Stimulated activated CD4-positive, alpha-beta T cell treated with anti-CD3 and anti-CD28 coated beads, Interleukin-2, amount 100 ng/mL, for 24 hours (primary cell): ENCODE measurements at regions not wholly inside any gene's neighbourhood (a gene's known extent, or its start where the extent isn't known, plus 50 kb on each side); places are given as distances from the start of the nearest gene placed in this dataset.
"Not testable (repeated sequence)": the region's sequence is repeated elsewhere in the genome, so short reads cannot be mapped to it uniquely, and the experiment has no call there.

Source experiments
- DNase-seq, 2 donors: peaks; one replicate each; pipeline ENCODE4 v3.0.0-alpha.2; 2020

- not testable (repeated sequence) for DNase-seq
These were observed 94.3 kb downstream of the KCNJ12 start for GRCh38 chr17:21470422-21470821.

GRCh38 chr17:21470861-21471260 lies 94.7 kb downstream of the KCNJ12 start:
- no peak for DNase-seq

DNA sequence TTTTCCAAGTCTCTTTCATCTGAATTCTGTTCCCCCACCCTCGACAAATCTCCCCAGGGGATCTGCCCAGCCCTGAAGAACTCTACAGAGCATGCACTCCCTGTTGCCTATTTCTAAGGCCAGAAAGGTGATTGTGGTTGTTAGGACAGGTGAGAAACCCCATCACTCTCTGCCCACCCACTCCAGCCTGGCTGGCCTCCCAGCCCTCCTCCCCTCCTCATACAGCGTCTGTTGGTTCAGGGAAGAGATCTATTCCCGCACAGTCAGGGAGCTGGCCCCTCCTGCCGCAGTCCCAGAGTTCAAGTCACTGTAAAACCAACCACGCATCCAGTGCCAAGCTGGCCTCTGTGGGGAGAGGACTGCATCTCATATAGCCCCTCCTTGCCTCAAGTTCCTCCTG lies 98.7 kb downstream of the KCNJ12 start:
- no peak for DNase-seq

- no peak for DNase-seq
These were observed 99.4 kb downstream of the KCNJ12 start for GRCh38 chr17:21475571-21475970.

- no peak for DNase-seq
These were observed 100.7 kb downstream of the KCNJ12 start for GRCh38 chr17:21476867-21477266.

- DNase-seq = no peak
These were observed 106.2 kb downstream of the KCNJ12 start for GRCh38 chr17:21482189-21482865.

- DNase-seq = not testable (repeated sequence)
These were observed 111.9 kb downstream of the KCNJ12 start for GRCh38 chr17:21488043-21488442.

- DNase-seq = no peak
These were observed 117.8 kb downstream of the KCNJ12 start for GRCh38 chr17:21493993-21494392.

DNA sequence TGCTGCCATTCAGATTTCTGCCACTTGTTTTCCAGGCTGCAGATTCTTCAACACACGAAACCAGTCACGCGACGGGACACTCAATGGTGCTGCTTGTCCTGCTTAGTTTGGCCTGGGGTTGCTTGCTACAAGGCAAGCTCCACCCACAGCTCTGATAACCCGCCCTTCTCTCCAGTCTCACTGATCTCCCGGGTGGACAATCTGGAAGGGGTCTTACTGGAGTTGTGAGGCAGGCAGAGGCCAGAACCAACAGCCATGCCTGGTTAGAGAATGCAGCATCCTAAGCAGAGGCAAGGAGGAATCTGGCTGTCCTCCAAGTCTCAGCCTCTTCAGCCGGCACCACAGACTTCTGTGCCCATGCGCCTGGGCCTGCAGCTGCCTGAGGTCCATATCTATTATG lies 119.1 kb downstream of the KCNJ12 start:
- no peak for DNase-seq

DNA sequence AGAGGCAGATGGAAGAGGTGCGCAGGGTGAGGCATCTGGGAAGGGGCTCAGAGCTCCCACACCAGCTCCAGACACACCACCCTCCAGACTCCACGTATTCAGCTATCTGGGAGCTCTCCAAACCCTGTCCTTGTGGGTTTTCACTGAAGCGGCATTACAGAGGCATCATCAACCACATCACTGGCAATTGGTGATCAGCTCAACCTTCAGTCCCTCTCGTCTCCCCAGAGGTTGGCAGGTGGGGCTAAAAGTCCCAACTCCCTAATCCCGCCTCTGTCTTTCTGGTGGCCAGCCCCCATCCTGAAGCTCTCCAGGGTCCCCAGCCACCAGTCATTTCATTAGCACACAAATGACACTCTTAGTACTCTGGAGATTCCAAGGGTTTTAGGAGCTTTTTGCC lies 123.9 kb downstream of the KCNJ12 start:
- DNase-seq = no peak

DNA sequence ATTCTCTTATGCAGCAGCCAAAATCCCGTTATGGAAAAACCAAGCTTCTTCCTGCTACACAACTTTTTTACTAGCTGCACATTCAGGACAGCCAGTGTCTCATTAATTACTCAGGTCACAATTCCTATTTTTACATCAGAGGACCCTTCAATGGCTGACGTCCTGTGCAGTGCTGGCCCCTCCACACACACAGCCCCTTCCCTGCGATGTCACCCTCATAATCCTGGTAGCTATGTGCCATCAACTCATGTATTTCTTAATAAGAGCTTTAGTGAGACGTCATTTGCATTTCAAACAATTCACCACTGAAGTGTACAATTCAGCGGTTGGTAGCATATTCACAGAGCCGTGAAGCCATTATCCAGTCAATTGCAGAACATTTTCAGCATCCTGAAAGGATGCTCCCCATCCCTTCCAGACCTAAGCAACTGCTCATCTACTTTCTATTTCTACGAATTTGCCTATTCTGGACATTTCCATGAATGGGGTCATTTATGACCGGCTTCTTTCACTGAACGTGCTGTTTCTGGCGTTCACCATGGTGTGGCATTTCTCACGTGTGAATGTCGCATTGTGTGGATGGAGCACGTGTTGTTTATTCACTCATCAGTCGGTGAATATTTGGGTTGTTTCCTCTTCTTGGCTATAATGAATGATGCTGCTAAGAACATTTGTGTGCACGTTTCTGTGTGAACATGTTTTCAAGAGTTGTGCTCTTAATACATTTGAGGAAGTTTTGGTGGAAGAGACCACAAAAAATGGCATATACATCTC lies 126.0 kb downstream of the KCNJ12 start:
- not testable (repeated sequence) for DNase-seq

GRCh38 chr17:21505819-21506815 lies 130.0 kb downstream of the KCNJ12 start:
- DNase-seq = no peak

GRCh38 chr17:21507806-21508205 lies 131.6 kb downstream of the KCNJ12 start:
- not testable (repeated sequence) for DNase-seq

- DNase-seq = no peak
These were observed 132.1 kb downstream of the KCNJ12 start for GRCh38 chr17:21508211-21508610.

- not testable (repeated sequence) for DNase-seq
These were observed 133.2 kb downstream of the KCNJ12 start for GRCh38 chr17:21509356-21509755.

GRCh38 chr17:21510686-21511362 lies 134.7 kb downstream of the KCNJ12 start:
- no peak for DNase-seq

DNA sequence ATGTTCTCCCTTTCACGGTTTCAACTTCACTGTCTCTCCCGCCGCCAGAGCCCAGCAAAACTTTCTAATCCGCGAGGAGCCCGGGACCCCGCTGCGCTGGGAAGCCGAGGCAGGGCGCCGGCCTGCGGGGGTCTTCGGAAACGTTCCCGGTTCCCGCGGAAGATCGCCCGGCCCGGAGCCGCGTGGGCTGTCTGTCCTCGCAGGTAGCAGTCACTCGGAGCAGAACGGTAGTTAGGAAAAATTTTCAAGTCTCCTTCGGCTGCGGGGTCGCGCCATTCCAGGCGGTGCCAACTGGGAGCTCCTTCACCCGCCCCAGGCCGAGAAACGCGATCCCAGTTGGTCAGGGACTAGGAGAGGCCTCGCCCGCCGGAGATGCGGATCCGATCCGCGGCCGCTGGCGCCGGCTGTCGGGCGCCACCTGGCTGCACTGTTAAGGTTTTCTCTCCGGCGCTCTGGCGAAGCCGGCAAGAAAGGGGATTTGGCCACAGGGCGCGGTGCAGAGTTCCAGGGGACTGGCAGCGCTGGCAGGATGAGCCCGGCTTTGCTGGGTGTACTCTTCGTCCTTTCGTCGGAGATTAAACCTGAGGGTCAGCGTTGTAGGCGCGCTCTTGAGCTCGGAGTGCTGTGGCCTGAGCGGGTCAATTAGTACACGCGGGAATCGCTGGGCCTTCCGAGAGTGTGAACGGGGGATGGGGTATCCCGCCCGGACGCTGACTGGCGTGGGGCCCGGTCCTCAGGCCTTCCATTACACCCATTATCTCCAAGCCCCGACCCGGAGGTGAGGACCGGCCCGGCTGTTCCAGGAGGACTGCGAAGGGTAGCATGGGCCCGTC lies 135.4 kb downstream of the KCNJ12 start:
- DNase-seq = peak; percentile 68 to 75

DNA sequence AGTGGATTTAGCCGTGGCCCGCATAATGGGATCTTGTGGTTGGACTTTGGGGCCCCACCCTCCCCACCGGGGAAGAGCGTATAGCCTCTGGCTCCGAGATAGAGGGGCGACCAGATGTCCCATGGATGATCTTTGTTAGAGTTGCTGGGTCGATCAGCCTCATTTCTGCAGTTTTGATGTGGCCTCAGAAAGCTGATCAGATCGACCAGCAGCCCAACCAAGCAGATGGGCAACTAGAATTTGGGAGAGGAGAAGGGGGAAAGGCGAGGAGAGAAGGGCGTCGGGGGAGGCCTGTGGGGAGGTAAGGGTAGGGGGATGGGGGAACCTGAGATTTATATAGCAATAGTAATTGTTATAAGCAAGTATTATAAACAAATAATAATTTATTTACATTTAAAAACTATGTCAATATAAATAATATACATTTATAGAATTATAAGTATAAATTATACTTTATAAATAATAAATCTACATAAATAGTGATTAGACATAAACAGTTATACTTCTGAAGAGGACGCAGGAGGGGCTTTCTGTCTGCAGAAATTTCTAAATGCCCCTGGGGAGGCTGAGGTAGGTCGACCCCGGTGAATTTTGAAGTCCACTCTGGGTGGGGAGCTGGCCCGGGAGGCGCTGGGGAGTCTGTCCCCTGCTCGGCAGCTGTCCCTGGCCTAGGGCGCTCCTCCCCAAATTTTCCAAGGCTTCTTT lies 136.3 kb downstream of the KCNJ12 start:
- DNase-seq = no peak

GRCh38 chr17:21513012-21513570 lies 136.9 kb downstream of the KCNJ12 start:
- peak; percentile 80 to 85 for DNase-seq

DNA sequence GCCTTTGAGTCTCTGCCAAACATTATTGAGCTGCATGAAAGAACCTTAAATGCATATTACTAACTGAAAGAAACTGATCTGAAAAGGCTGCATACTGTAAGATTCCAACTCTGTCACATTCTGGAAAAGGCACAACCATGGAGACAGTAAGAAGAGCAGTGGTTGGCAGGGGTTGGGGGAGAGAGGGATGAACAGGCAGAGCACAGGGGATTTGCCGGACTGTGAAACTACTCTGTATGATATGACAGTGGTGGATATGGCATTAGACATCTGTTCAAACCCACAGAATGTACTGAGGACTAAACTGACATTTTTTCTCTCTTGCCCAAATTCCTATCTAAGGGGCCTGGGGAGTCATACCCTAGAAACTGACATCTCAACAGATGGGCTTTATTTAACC lies 138.4 kb downstream of the KCNJ12 start:
- DNase-seq = not testable (repeated sequence)
